Astrocyte (in vitro differentiated cells and primary cell): ENCODE measurements at regions not wholly inside any gene's neighbourhood (a gene's known extent, or its start where the extent isn't known, plus 50 kb on each side); places are given as distances from the start of the nearest gene placed in this dataset.

Experiments
- DNase-seq: peaks from one replicate; pipeline ENCODE4 v3.0.0-alpha.2; 2010; ENCODE audit warnings: low read depth
- FAIRE-seq: peaks from 2 replicates; lab custom pipeline; 2011; peaks lifted over from hg19 to GRCh38; lab: Jason Lieb, UNC
- H2AFZ ChIP-seq: 2 replicates; pipeline ENCODE4 v1.6.0; 2012; ENCODE audit warnings: low read depth, low read length, inconsistent platforms
- H3K27ac ChIP-seq: 2 replicates; pipeline ENCODE4 v1.5.1; 2011; ENCODE audit warnings: low read depth, low read length, inconsistent platforms
- H3K27me3 ChIP-seq: 2 replicates; pipeline ENCODE4 v1.6.0; 2011; ENCODE audit warnings: low read length, inconsistent platforms; ENCODE audit not compliant: insufficient read depth
- H3K36me3 ChIP-seq: 2 replicates; pipeline ENCODE4 v1.5.1; 2011; ENCODE audit warnings: low read length, inconsistent platforms; ENCODE audit not compliant: insufficient read depth
- H3K4me1 ChIP-seq: 2 replicates; pipeline ENCODE4 v1.5.1; 2011; ENCODE audit warnings: low read length, inconsistent platforms; ENCODE audit not compliant: insufficient read depth
- H3K4me2 ChIP-seq: 2 replicates; pipeline ENCODE4 v1.6.0; 2012; ENCODE audit warnings: low read length, inconsistent platforms
- H3K4me3 ChIP-seq: 2 replicates; pipeline ENCODE4 v1.5.1; 2011; ENCODE audit warnings: low read depth, mild to moderate bottlenecking, low read length, inconsistent platforms; ENCODE audit not compliant: insufficient read depth
- H3K79me2 ChIP-seq: 2 replicates; pipeline ENCODE4 v1.6.0; 2012; ENCODE audit warnings: mild to moderate bottlenecking, low read length, inconsistent platforms; ENCODE audit not compliant: insufficient read depth
- H3K9ac ChIP-seq: 2 replicates; pipeline ENCODE4 v1.6.0; 2012; ENCODE audit warnings: mild to moderate bottlenecking, low read length, inconsistent platforms
- H3K9me3 ChIP-seq: 2 replicates; pipeline ENCODE4 v1.5.1; 2012; ENCODE audit warnings: low read depth, mild to moderate bottlenecking, low read length, inconsistent platforms; ENCODE audit not compliant: insufficient read depth
- H4K20me1 ChIP-seq: 2 replicates; pipeline ENCODE4 v1.6.0; 2012; ENCODE audit warnings: low read length, inconsistent platforms; ENCODE audit not compliant: insufficient read depth
- H3K27ac Mint-ChIP-seq: one replicate; pipeline ENCODE4 v1.8.0; 2021; ENCODE audit warnings: mild to moderate bottlenecking, mixed read lengths; ENCODE audit not compliant: unreplicated experiment
- H3K27me3 Mint-ChIP-seq: one replicate; pipeline ENCODE4 v1.8.0; 2021; ENCODE audit warnings: low read depth, mixed read lengths; ENCODE audit not compliant: unreplicated experiment
- H3K36me3 Mint-ChIP-seq: one replicate; pipeline ENCODE4 v1.8.0; 2021; ENCODE audit warnings: low read depth, mixed read lengths; ENCODE audit not compliant: unreplicated experiment
- H3K4me1 Mint-ChIP-seq: one replicate; pipeline ENCODE4 v1.8.0; 2021; ENCODE audit warnings: low read depth, mixed read lengths; ENCODE audit not compliant: unreplicated experiment
- H3K4me3 Mint-ChIP-seq: one replicate; pipeline ENCODE4 v1.8.0; 2021; ENCODE audit warnings: mild to moderate bottlenecking, moderate library complexity, mixed read lengths; ENCODE audit not compliant: unreplicated experiment
- H3K9me3 Mint-ChIP-seq: one replicate; pipeline ENCODE4 v1.8.0; 2021; ENCODE audit warnings: mild to moderate bottlenecking, mixed read lengths; ENCODE audit not compliant: unreplicated experiment
- CTCF ChIP-seq: IDR thresholded peaks from 2 replicates; pipeline ENCODE4 v1.5.1; 2011; ENCODE audit warnings: low read depth, mild to moderate bottlenecking, inconsistent platforms, low read length, moderate library complexity; ENCODE audit not compliant: insufficient read depth
- EZH2 ChIP-seq: IDR thresholded peaks from 2 replicates; pipeline ENCODE4 v1.6.1; 2012; ENCODE audit warnings: mild to moderate bottlenecking, low read length, inconsistent platforms; ENCODE audit not compliant: insufficient read depth

GRCh38 chr21:39098696-39099200 lies 84.5 kb downstream of the PSMG1 start:
- H3K27me3 Mint-ChIP-seq: peaks cover 35% of the 10 kb centered on the region
- H3K9me3 ChIP-seq: peaks cover 9% of the 10 kb centered on the region
- peaks cover 11% of the 10 kb centered on the region for H3K27me3 ChIP-seq
- H3K27ac Mint-ChIP-seq: no peak overlapping the region
- no peak for FAIRE-seq
- H3K27ac ChIP-seq: no peak overlapping the region
- no peaks in the 10 kb centered on the region for H3K4me1 ChIP-seq
- H3K4me3 ChIP-seq: no peak overlapping the region
- no peaks in the 10 kb centered on the region for H4K20me1 ChIP-seq
- H3K79me2 ChIP-seq: no peaks in the 10 kb centered on the region
- TF ChIP-seq CTCF: no peak
- no peak for TF ChIP-seq EZH2
- DNase-seq: no peak
- peaks cover 15% of the 10 kb centered on the region for H3K9me3 Mint-ChIP-seq
- H3K36me3 ChIP-seq: no peaks in the 10 kb centered on the region
- no peak overlapping the region for H3K4me3 Mint-ChIP-seq
- no peak overlapping the region for H3K4me2 ChIP-seq
- H3K9ac ChIP-seq: no peak overlapping the region
- H3K4me1 Mint-ChIP-seq: peaks cover 12% of the 10 kb centered on the region
- H3K36me3 Mint-ChIP-seq: peaks cover 4% of the 10 kb centered on the region
- H2AFZ ChIP-seq: no peak overlapping the region

GRCh38 chr21:39097981-39098380 lies 85.3 kb downstream of the PSMG1 start:
- no peaks in the 10 kb centered on the region for H3K36me3 ChIP-seq
- no peaks in the 10 kb centered on the region for H3K4me1 ChIP-seq
- no peak overlapping the region for H2AFZ ChIP-seq
- H4K20me1 ChIP-seq: no peaks in the 10 kb centered on the region
- no peak overlapping the region for H3K4me2 ChIP-seq
- H3K79me2 ChIP-seq: no peaks in the 10 kb centered on the region
- Mint-ChIP-seq H3K9me3 (peaks cover 15% of the 10 kb centered on the region), H3K4me3 (no peak overlapping the region), H3K27me3 (peaks cover 37% of the 10 kb centered on the region), H3K4me1 (peaks cover 12% of the 10 kb centered on the region), H3K27ac (no peak overlapping the region), H3K36me3 (peaks cover 2% of the 10 kb centered on the region)
- H3K4me3 ChIP-seq: no peak overlapping the region
- no peak for DNase-seq
- TF ChIP-seq CTCF (no peak), EZH2 (no peak)
- H3K9ac ChIP-seq: no peak overlapping the region
- no peak for FAIRE-seq
- H3K27me3 ChIP-seq: peaks cover 11% of the 10 kb centered on the region
- H3K9me3 ChIP-seq: peaks cover 5% of the 10 kb centered on the region
- no peak overlapping the region for H3K27ac ChIP-seq

GRCh38 chr21:39097335-39097861 lies 85.9 kb downstream of the PSMG1 start:
- H3K27me3 ChIP-seq: peaks cover 11% of the 10 kb centered on the region
- no peak overlapping the region for H3K4me3 ChIP-seq
- peaks cover 5% of the 10 kb centered on the region for H3K9me3 ChIP-seq
- H2AFZ ChIP-seq: no peak overlapping the region
- Mint-ChIP-seq H3K36me3 (peaks cover 2% of the 10 kb centered on the region), H3K27ac (no peak overlapping the region), H3K4me3 (peak overlapping the region; percentile 36), H3K9me3 (peaks cover 15% of the 10 kb centered on the region), H3K4me1 (peaks cover 12% of the 10 kb centered on the region), H3K27me3 (peaks cover 37% of the 10 kb centered on the region)
- DNase-seq (no peak), FAIRE-seq (no peak)
- no peak for TF ChIP-seq EZH2
- TF ChIP-seq CTCF: no peak
- no peak overlapping the region for H3K27ac ChIP-seq
- H3K79me2 ChIP-seq: no peaks in the 10 kb centered on the region
- H3K36me3 ChIP-seq: no peaks in the 10 kb centered on the region
- H4K20me1 ChIP-seq: no peaks in the 10 kb centered on the region
- no peak overlapping the region for H3K9ac ChIP-seq
- H3K4me2 ChIP-seq: no peak overlapping the region
- H3K4me1 ChIP-seq: no peaks in the 10 kb centered on the region
